ENCODE measurements at regions not wholly inside any gene's neighbourhood (a gene's known extent, or its start where the extent isn't known, plus 50 kb on each side); places are given as distances from the start of the nearest gene placed in this dataset.
"Not testable (repeated sequence)": the region's sequence is repeated elsewhere in the genome, so short reads cannot be mapped to it uniquely, and the experiment has no call there.

DNA sequence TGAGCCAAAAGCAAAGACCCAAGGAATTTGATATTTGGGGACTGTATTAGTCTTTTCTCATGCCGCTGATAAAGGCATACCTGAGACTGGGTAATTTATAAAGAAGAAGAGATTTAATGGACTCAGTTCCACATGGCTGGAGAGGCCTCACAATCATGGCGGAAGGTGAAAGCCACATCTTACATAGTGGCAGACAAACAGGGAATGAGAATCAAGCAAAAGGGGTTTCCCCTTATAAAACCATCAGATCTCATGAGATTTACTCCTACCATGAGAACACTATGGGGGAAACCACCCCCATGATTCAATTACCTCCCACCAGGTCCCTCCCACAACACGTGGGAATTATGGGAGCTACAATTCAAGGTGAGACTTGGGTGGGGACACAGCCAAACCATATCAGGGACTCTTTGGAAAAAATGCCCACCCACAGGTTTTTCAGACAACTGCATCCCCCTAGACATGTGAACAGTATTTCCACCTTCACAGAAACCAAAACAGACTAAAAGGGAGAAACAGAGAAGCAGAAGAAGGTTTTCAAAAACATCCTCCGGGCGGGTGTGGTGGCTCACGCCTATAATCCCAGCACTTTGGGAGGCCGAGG is 482.1 kb upstream of the PROK2 start:
- TF ChIP-seq CTCF (IDR thresholded peaks at IDR 0.05; ENCODE audit: insufficient read depth, low read length, poor library complexity, severe bottlenecking); EZH2phosphoT487 (conservative IDR thresholded peaks at IDR 0.05; ENCODE audit: low read length): not testable (repeated sequence)

Measured in SU-DHL-6 (cell line).